Stimulated activated CD4-positive, alpha-beta T cell treated with anti-CD3 and anti-CD28 coated beads, Interleukin-4, amount 100 ng/mL, for 4 hours (primary cell): ENCODE measurements at regions not wholly inside any gene's neighbourhood (a gene's known extent, or its start where the extent isn't known, plus 50 kb on each side); places are given as distances from the start of the nearest gene placed in this dataset.

ENCODE experiments used
- DNase-seq, 2 experiments: peaks; one replicate each; pipeline ENCODE4 v3.0.0-alpha.2; 2020

GRCh38 chr4:178838776-178839175 lies 1396.5 kb upstream of the AGA start:
- DNase-seq = no peak

- no peak for DNase-seq
Measured at GRCh38 chr4:178856139-178856800, 1414.0 kb upstream of the AGA start.

GRCh38 chr4:178871476-178871875 lies 1429.2 kb upstream of the AGA start:
- DNase-seq = no peak

- no peak for DNase-seq
Measured at GRCh38 chr4:178881937-178882336, 1439.7 kb upstream of the AGA start.

GRCh38 chr4:178894126-178894525 lies 1451.9 kb upstream of the AGA start:
- no peak for DNase-seq

GRCh38 chr4:178899084-178899483 lies 1456.8 kb upstream of the AGA start:
- no peak for DNase-seq

- DNase-seq = no peak
Measured at GRCh38 chr4:178917756-178918155, 1475.5 kb upstream of the AGA start.

GRCh38 chr4:178937130-178937529 lies 1494.9 kb upstream of the AGA start:
- no peak for DNase-seq

- no peak for DNase-seq
Measured at GRCh38 chr4:178941975-178942374, 1499.7 kb upstream of the AGA start.

- DNase-seq = no peak
Measured at GRCh38 chr4:178953447-178954120, 1511.3 kb upstream of the AGA start.

- DNase-seq = no peak
Measured at GRCh38 chr4:178955614-178956013, 1513.4 kb upstream of the AGA start.

GRCh38 chr4:178958725-178959440 lies 1516.6 kb upstream of the AGA start:
- DNase-seq = no peak

GRCh38 chr4:178963446-178964045 lies 1521.3 kb upstream of the AGA start:
- no peak for DNase-seq

GRCh38 chr4:178966644-178967043 lies 1524.4 kb upstream of the AGA start:
- no peak for DNase-seq

GRCh38 chr4:178970433-178971140 lies 1528.3 kb upstream of the AGA start:
- no peak for DNase-seq

- no peak for DNase-seq
Measured at GRCh38 chr4:178976861-178977260, 1534.6 kb upstream of the AGA start.

GRCh38 chr4:178993306-178993705 lies 1551.1 kb upstream of the AGA start:
- DNase-seq = no peak

- DNase-seq = no peak
Measured at GRCh38 chr4:179001918-179002317, 1559.7 kb upstream of the AGA start.

GRCh38 chr4:179007755-179008154 lies 1565.5 kb upstream of the AGA start:
- no peak for DNase-seq

- no peak for DNase-seq
Measured at GRCh38 chr4:179017581-179017980, 1575.3 kb upstream of the AGA start.

- DNase-seq = no peak
Measured at GRCh38 chr4:179027569-179027968, 1585.3 kb upstream of the AGA start.

GRCh38 chr4:179028321-179028720 lies 1586.1 kb upstream of the AGA start:
- no peak for DNase-seq

- no peak for DNase-seq
Measured at GRCh38 chr4:179029683-179030082, 1587.4 kb upstream of the AGA start.
